ENCODE measurements at regions not wholly inside any gene's neighbourhood (a gene's known extent, or its start where the extent isn't known, plus 50 kb on each side); places are given as distances from the start of the nearest gene placed in this dataset.

GRCh38 chr2:240254337-240255164 lies 114.1 kb upstream of the OTOS start:
- TF ChIP-seq EZH2 (IDR thresholded peaks at IDR 0.05; ENCODE audit: insufficient read depth, low read length) (no peak), CTCF (IDR thresholded peaks at IDR 0.05; ENCODE audit: insufficient read depth, low read depth, low read length) (no peak)

Measured in astrocyte (in vitro differentiated cells and primary cell).